Hepatocyte (in vitro differentiated cells): ENCODE measurements at regions not wholly inside any gene's neighbourhood (a gene's known extent, or its start where the extent isn't known, plus 50 kb on each side); places are given as distances from the start of the nearest gene placed in this dataset.

Experiments
- DNase-seq: peaks from one replicate; pipeline ENCODE4 v3.0.0-alpha.2; 2016; ENCODE audit warnings: low spot score
- H2AFZ ChIP-seq: fragments of 200-600 bp; sonication (generic); 2 replicates; pipeline ENCODE4 v1.6.0; 2016; ENCODE audit warnings: antibody characterized with exemption, mild to moderate bottlenecking
- H3K27ac ChIP-seq: fragments of 200-600 bp; sonication (generic); 2 replicates; pipeline ENCODE4 v1.5.1; 2016; ENCODE audit warnings: mild to moderate bottlenecking
- H3K27me3 ChIP-seq: fragments of 200-600 bp; sonication (generic); 2 replicates; pipeline ENCODE4 v1.6.1; 2016
- H3K36me3 ChIP-seq: fragments of 200-600 bp; sonication (generic); replicated peaks from 2 replicates; pipeline ENCODE4 v1.5.1; 2016; ENCODE audit warnings: low read depth; ENCODE audit not compliant: insufficient read depth
- H3K4me1 ChIP-seq: fragments of 200-600 bp; sonication (generic); 2 replicates; pipeline ENCODE4 v1.5.1; 2016; ENCODE audit warnings: mild to moderate bottlenecking, moderate library complexity; ENCODE audit not compliant: insufficient read depth
- H3K4me2 ChIP-seq: fragments of 200-600 bp; sonication (generic); 2 replicates; pipeline ENCODE4 v1.6.0; 2016
- H3K4me3 ChIP-seq: fragments of 200-600 bp; sonication (generic); 2 replicates; pipeline ENCODE4 v1.5.1; 2016; ENCODE audit warnings: mild to moderate bottlenecking
- H3K79me2 ChIP-seq: fragments of 200-600 bp; sonication (generic); 2 replicates; pipeline ENCODE4 v1.6.0; 2017; ENCODE audit warnings: mild to moderate bottlenecking
- H3K9me2 ChIP-seq: fragments of 200-600 bp; sonication (generic); replicated peaks from 2 replicates; pipeline ENCODE4 v1.6.0; 2017; ENCODE audit warnings: mild to moderate bottlenecking; ENCODE audit not compliant: insufficient read depth
- H3K9me3 ChIP-seq: fragments of 200-600 bp; sonication (generic); 2 replicates; pipeline ENCODE4 v1.5.1; 2016; ENCODE audit warnings: low read depth, mild to moderate bottlenecking
- H4K20me1 ChIP-seq: fragments of 200-600 bp; sonication (generic); 2 replicates; pipeline ENCODE4 v1.6.0; 2016; ENCODE audit warnings: mild to moderate bottlenecking; ENCODE audit not compliant: insufficient read depth, poor library complexity, severe bottlenecking
- CTCF ChIP-seq: fragments of 200-600 bp; sonication (generic); IDR thresholded peaks from 2 replicates; pipeline ENCODE4 v1.5.1; 2016; ENCODE audit warnings: antibody characterized with exemption, mild to moderate bottlenecking; ENCODE audit not compliant: poor library complexity
- EZH2 ChIP-seq: fragments of 200-600 bp; sonication (generic); IDR thresholded peaks from 2 replicates; pipeline ENCODE4 v1.6.1; 2016; ENCODE audit warnings: antibody characterized with exemption, mild to moderate bottlenecking, borderline replicate concordance
- EZH2phosphoT487 ChIP-seq: fragments of 200-600 bp; sonication (generic); IDR thresholded peaks from one replicate; pipeline ENCODE4 v1.6.1; 2018; ENCODE audit warnings: antibody characterized with exemption, mild to moderate bottlenecking, low read depth, moderate library complexity; ENCODE audit not compliant: unreplicated experiment, severe bottlenecking
- WGBS: methylation state at CpG from one replicate; pipeline ENCODE4 v1.1.6; 2016; ENCODE audit warnings: low lambda C conversion rate; ENCODE audit errors: missing lambda C conversion rate; 5-methylcytosine and 5-hydroxymethylcytosine counted together

- 48% methylated on average over 1 of the region's 1 CpG for WGBS
- DNase-seq: peak; percentile 26
Observed at GRCh38 chr14:53764846-53765245, 191.8 kb downstream of the BMP4 start.

DNA sequence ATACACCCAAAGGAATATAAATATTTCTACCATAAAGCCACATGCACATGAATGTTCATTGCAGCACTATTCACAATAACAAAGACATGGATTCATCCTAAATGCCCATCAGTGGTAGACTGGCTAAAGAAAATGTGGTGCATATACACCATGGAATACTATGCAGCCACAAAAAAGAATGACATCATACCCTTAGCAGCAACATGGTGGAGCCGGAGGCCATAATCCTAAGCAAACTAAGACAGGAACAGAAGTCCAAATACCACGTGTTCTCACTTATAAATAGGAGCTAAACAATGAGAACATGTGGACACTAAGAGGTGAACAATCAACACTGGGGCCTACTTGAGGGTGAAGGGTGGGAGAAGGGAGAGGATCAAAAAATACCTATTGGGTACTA, 198.5 kb downstream of the BMP4 start:
- Histone ChIP-seq H4K20me1 (no peaks in the 10 kb centered on the region), H3K36me3 (no peaks in the 10 kb centered on the region), H3K27me3 (no peaks in the 10 kb centered on the region), H3K79me2 (no peaks in the 10 kb centered on the region), H3K9me2 (no peaks in the 10 kb centered on the region), H3K4me2 (no peak overlapping the region), H3K4me3 (no peak overlapping the region), H3K27ac (no peak overlapping the region), H2AFZ (no peak overlapping the region), H3K9me3 (no peaks in the 10 kb centered on the region), H3K4me1 (no peaks in the 10 kb centered on the region)
- DNase-seq: no peak
- WGBS: 81% methylated on average over 2 of the region's 2 CpGs
- no peak for TF ChIP-seq EZH2phosphoT487
- TF ChIP-seq EZH2: no peak
- no peak for TF ChIP-seq CTCF

More at GRCh38 chr14:53764846-53765245, 191.8 kb downstream of the BMP4 start:
- no peaks in the 10 kb centered on the region for H4K20me1 ChIP-seq
- H3K4me1 ChIP-seq: peaks cover 9% of the 10 kb centered on the region
- no peaks in the 10 kb centered on the region for H3K36me3 ChIP-seq
- TF ChIP-seq CTCF (no peak), EZH2 (no peak), EZH2phosphoT487 (no peak)
- no peak overlapping the region for H3K4me2 ChIP-seq
- no peaks in the 10 kb centered on the region for H3K79me2 ChIP-seq
- no peak overlapping the region for H3K4me3 ChIP-seq
- no peaks in the 10 kb centered on the region for H3K9me2 ChIP-seq
- H3K27ac ChIP-seq: peak overlapping the region; percentile 4
- H2AFZ ChIP-seq: no peak overlapping the region
- H3K27me3 ChIP-seq: no peaks in the 10 kb centered on the region
- no peaks in the 10 kb centered on the region for H3K9me3 ChIP-seq

DNA sequence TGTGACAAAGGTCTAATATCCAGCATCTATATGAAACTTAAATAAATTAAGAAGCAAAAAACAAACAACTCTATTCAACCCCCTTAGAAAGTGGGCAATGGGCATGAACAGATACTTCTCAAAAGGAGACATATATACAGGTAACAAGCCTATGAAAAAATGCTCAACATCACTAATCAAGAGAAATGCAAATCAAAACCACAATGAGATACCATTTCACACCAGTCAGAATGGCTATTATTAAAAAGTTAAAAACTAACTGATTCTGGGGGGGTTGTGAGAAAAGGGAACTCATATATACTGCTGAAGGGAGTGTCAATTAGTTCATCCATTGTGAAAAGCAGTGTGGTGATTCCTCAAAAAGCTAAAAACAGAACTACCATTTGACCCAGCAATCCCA, 198.9 kb downstream of the BMP4 start:
- H3K4me2 ChIP-seq: no peak overlapping the region
- no peaks in the 10 kb centered on the region for H3K79me2 ChIP-seq
- TF ChIP-seq EZH2: no peak
- TF ChIP-seq CTCF: no peak
- no peak for TF ChIP-seq EZH2phosphoT487
- no peaks in the 10 kb centered on the region for H4K20me1 ChIP-seq
- no peak overlapping the region for H2AFZ ChIP-seq
- H3K27ac ChIP-seq: no peak overlapping the region
- H3K9me2 ChIP-seq: no peaks in the 10 kb centered on the region
- no peak for DNase-seq
- H3K27me3 ChIP-seq: no peaks in the 10 kb centered on the region
- H3K4me3 ChIP-seq: no peak overlapping the region
- H3K9me3 ChIP-seq: no peaks in the 10 kb centered on the region
- H3K4me1 ChIP-seq: no peaks in the 10 kb centered on the region
- no peaks in the 10 kb centered on the region for H3K36me3 ChIP-seq

DNA sequence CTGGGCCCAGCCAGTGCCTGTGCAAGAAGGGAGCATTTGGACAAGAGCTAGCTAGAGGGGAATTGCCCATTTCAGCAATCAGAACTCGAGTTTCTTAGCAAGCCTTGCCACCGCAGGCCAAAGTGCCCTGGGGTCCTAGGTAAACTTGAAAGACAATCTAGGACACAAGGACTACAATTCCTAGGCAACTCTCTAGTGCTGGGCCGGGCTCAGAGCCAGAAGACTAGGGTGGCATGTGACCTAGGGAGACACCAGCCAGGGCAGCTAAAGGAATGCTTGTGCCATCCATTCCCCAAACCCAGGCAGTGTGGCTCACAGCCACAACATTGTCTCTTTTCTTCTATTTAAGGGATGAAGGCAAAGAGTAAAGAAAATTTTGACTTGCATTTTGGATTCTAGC, 205.0 kb downstream of the BMP4 start:
- no peak for DNase-seq
- no peak overlapping the region for H2AFZ ChIP-seq
- no peak for TF ChIP-seq CTCF
- no peak for TF ChIP-seq EZH2phosphoT487
- no peak for TF ChIP-seq EZH2
- H3K4me1 ChIP-seq: no peaks in the 10 kb centered on the region
- no peaks in the 10 kb centered on the region for H3K9me3 ChIP-seq
- no peaks in the 10 kb centered on the region for H3K9me2 ChIP-seq
- H3K4me2 ChIP-seq: no peak overlapping the region
- no peak overlapping the region for H3K27ac ChIP-seq
- no peaks in the 10 kb centered on the region for H3K36me3 ChIP-seq
- no peaks in the 10 kb centered on the region for H3K27me3 ChIP-seq
- no peak overlapping the region for H3K4me3 ChIP-seq
- WGBS: 87% methylated on average over 3 of the region's 3 CpGs
- no peaks in the 10 kb centered on the region for H4K20me1 ChIP-seq
- H3K79me2 ChIP-seq: no peaks in the 10 kb centered on the region
